ENCODE measurements at regions not wholly inside any gene's neighbourhood (a gene's known extent, or its start where the extent isn't known, plus 50 kb on each side); places are given as distances from the start of the nearest gene placed in this dataset.

DNA sequence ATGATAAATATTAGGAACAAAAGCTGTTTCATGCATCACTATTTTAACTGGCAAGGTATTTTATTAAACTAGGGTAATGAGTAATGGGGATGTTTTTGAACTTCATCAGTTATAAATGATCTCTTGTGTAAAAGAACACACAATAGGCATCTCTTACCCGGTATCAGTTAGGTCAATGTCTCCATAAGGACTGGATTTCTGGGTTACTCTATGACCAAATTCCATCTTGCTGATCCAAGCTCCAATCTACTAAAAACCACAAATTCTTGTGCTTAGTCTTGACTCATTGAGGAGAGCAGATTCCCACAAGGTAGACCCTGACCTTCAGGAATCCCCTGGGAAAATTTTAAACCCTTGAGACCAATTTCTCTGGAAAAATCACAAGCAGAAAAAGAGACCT lies 1167.7 kb downstream of the XPNPEP1 start:
- no peak for DNase-seq (ENCODE audit: extremely low spot score, unreplicated experiment)
- Mint-ChIP-seq H3K4me3 (no peak overlapping the region), H3K27ac (no peak overlapping the region), H3K9me3 (no peaks in the 10 kb centered on the region), H3K4me1 (ENCODE audit: unreplicated experiment) (no peaks in the 10 kb centered on the region), H3K27me3 (no peaks in the 10 kb centered on the region), H3K36me3 (no peaks in the 10 kb centered on the region)
- no peak for TF ChIP-seq CTCF (conservative IDR thresholded peaks at IDR 0.05)

GRCh38 chr10:108753326-108753725 lies 1170.0 kb downstream of the XPNPEP1 start:
- TF ChIP-seq CTCF (conservative IDR thresholded peaks at IDR 0.05) = no peak

GRCh38 chr10:108749042-108749441 lies 1174.3 kb downstream of the XPNPEP1 start:
- DNase-seq (ENCODE audit: extremely low spot score, unreplicated experiment) = no peak
- TF ChIP-seq CTCF (conservative IDR thresholded peaks at IDR 0.05) = no peak
- H3K4me3 Mint-ChIP-seq = no peak overlapping the region
- no peak overlapping the region for H3K27ac Mint-ChIP-seq
- H3K27me3 Mint-ChIP-seq = no peaks in the 10 kb centered on the region
- H3K9me3 Mint-ChIP-seq = no peaks in the 10 kb centered on the region
- H3K4me1 Mint-ChIP-seq (ENCODE audit: unreplicated experiment) = no peaks in the 10 kb centered on the region
- no peaks in the 10 kb centered on the region for H3K36me3 Mint-ChIP-seq

More at GRCh38 chr10:108753326-108753725, 1170.0 kb downstream of the XPNPEP1 start:
- no peaks in the 10 kb centered on the region for H3K27me3 Mint-ChIP-seq
- H3K36me3 Mint-ChIP-seq = no peaks in the 10 kb centered on the region
- no peak for DNase-seq (ENCODE audit: extremely low spot score, unreplicated experiment)
- no peak overlapping the region for H3K27ac Mint-ChIP-seq
- no peaks in the 10 kb centered on the region for H3K9me3 Mint-ChIP-seq
- no peak overlapping the region for H3K4me3 Mint-ChIP-seq
- H3K4me1 Mint-ChIP-seq (ENCODE audit: unreplicated experiment) = no peaks in the 10 kb centered on the region

DNA sequence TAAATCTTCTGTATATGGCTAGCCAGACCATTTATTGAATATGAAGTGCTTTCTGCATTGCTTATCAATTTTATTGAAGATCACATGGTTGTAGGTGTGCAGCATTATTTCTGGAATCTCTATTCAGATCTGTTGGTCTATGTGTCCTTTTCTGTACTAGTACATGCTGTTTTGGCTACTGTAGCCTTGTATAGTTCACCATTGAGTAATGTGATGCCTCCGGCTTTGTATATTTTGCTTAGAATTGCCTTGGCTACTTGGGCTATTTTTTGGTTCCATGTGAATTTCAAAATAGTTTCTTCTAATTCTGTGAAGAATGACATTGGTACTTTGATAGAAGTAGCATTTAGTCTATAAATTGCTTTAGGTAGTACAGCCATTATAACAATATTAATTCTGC lies 1187.2 kb downstream of the XPNPEP1 start:
- H3K27ac Mint-ChIP-seq = no peak overlapping the region
- no peak for TF ChIP-seq CTCF (conservative IDR thresholded peaks at IDR 0.05)
- DNase-seq (ENCODE audit: extremely low spot score, unreplicated experiment) = no peak
- H3K4me1 Mint-ChIP-seq (ENCODE audit: unreplicated experiment) = no peaks in the 10 kb centered on the region
- H3K4me3 Mint-ChIP-seq = no peak overlapping the region
- no peaks in the 10 kb centered on the region for H3K27me3 Mint-ChIP-seq
- H3K9me3 Mint-ChIP-seq = peaks cover 8% of the 10 kb centered on the region
- no peaks in the 10 kb centered on the region for H3K36me3 Mint-ChIP-seq

GRCh38 chr10:108735380-108735779 lies 1187.9 kb downstream of the XPNPEP1 start:
- no peaks in the 10 kb centered on the region for H3K4me1 Mint-ChIP-seq (ENCODE audit: unreplicated experiment)
- peaks cover 7% of the 10 kb centered on the region for H3K9me3 Mint-ChIP-seq
- DNase-seq (ENCODE audit: extremely low spot score, unreplicated experiment) = no peak
- H3K27ac Mint-ChIP-seq = no peak overlapping the region
- no peaks in the 10 kb centered on the region for H3K27me3 Mint-ChIP-seq
- no peaks in the 10 kb centered on the region for H3K36me3 Mint-ChIP-seq
- no peak overlapping the region for H3K4me3 Mint-ChIP-seq
- no peak for TF ChIP-seq CTCF (conservative IDR thresholded peaks at IDR 0.05)

DNA sequence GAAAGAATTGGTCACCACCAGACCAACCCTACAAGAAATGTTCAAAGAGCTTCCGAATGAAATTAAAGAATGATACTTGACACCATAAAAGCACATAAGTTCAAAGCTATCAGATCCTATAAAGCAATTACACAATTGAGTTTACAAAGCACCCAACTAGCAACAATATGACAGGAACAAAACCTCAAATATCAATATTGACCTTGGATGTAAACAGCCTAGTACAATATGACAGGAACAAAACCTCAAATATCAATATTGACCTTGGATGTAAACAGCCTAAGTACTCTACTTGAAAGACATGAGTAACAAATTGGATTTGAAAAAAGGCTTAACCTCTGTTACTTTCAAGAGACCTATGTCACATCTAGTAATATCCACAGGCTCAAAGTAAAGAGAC lies 1201.4 kb downstream of the XPNPEP1 start:
- DNase-seq (ENCODE audit: extremely low spot score, unreplicated experiment) = no peak
- H3K27me3 Mint-ChIP-seq = no peaks in the 10 kb centered on the region
- H3K36me3 Mint-ChIP-seq = no peaks in the 10 kb centered on the region
- H3K4me3 Mint-ChIP-seq = no peak overlapping the region
- H3K9me3 Mint-ChIP-seq = peaks cover 3% of the 10 kb centered on the region
- no peak overlapping the region for H3K27ac Mint-ChIP-seq
- TF ChIP-seq CTCF (conservative IDR thresholded peaks at IDR 0.05) = no peak
- H3K4me1 Mint-ChIP-seq (ENCODE audit: unreplicated experiment) = no peaks in the 10 kb centered on the region

Measured in type B pancreatic cell (in vitro differentiated cells).